Activated CD4-positive, alpha-beta T cell treated with anti-CD3 and anti-CD28 coated beads, Interleukin-2, amount 10 ng/mL, durations not matched to agents 24 days and 14 days (primary cell): ENCODE measurements at regions not wholly inside any gene's neighbourhood (a gene's known extent, or its start where the extent isn't known, plus 50 kb on each side); places are given as distances from the start of the nearest gene placed in this dataset.

Experiments
- DNase-seq: peaks from one replicate; pipeline ENCODE4 v3.0.0; 2022
- H3K27ac Mint-ChIP-seq: one replicate; pipeline ENCODE4 v1.8.0; 2022; ENCODE audit warnings: mild to moderate bottlenecking, mixed read lengths
- H3K27me3 Mint-ChIP-seq: one replicate; pipeline ENCODE4 v1.8.0; 2022; ENCODE audit warnings: mixed read lengths
- H3K36me3 Mint-ChIP-seq: one replicate; pipeline ENCODE4 v1.8.0; 2022; ENCODE audit warnings: low read depth, mild to moderate bottlenecking, mixed read lengths
- H3K4me1 Mint-ChIP-seq: one replicate; pipeline ENCODE4 v1.8.0; 2021; ENCODE audit warnings: mixed read lengths
- H3K4me3 Mint-ChIP-seq: one replicate; pipeline ENCODE4 v1.8.0; 2022; ENCODE audit warnings: mild to moderate bottlenecking, moderate library complexity, mixed read lengths
- H3K9me3 Mint-ChIP-seq: one replicate; pipeline ENCODE4 v1.8.0; 2021; ENCODE audit warnings: mixed read lengths
- intact Hi-C: fragments of 100-400 bp; cut with micrococcal nuclease; formaldehyde crosslinking; loops from one replicate; pipeline ENCODE4 v1.15.1; 2023

DNA sequence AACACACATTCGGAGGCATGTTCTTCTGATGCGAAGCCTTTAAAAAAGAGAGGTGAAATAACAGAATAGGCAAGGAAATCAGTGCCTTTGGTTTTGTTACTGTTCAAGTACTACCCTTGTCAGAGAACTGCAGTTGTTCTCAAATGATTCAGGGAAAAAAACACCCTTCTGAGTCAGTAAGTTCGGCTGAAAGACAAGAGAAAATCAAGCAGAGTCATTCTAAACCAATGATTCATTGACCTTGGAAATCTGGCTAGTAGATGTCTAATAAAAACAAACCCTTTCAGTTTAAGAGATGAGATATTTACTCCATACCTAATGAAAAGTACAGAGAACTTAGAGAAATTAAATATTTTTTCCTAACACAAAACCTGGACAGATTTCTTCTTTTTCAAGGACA, 72.7 kb upstream of the ABI3BP start:
- Mint-ChIP-seq H3K27ac (no peak overlapping the region), H3K4me1 (peaks cover 1% of the 10 kb centered on the region), H3K4me3 (no peak overlapping the region), H3K9me3 (peaks cover 4% of the 10 kb centered on the region), H3K36me3 (no peaks in the 10 kb centered on the region), H3K27me3 (peaks cover 27% of the 10 kb centered on the region)
- no peak for DNase-seq
- intact Hi-C loops: no loop called here

- Mint-ChIP-seq H3K36me3 (no peaks in the 10 kb centered on the region), H3K9me3 (peaks cover 4% of the 10 kb centered on the region), H3K27me3 (peaks cover 22% of the 10 kb centered on the region), H3K27ac (no peak overlapping the region), H3K4me3 (no peak overlapping the region), H3K4me1 (no peaks in the 10 kb centered on the region)
- DNase-seq: no peak
- intact Hi-C loops: no loop called here
Observed at GRCh38 chr3:101063401-101063800, 70.2 kb upstream of the ABI3BP start.

- Mint-ChIP-seq H3K27me3 (peaks cover 12% of the 10 kb centered on the region), H3K9me3 (peaks cover 20% of the 10 kb centered on the region), H3K36me3 (no peaks in the 10 kb centered on the region), H3K4me3 (no peak overlapping the region), H3K4me1 (no peaks in the 10 kb centered on the region), H3K27ac (no peak overlapping the region)
- DNase-seq: no peak
- intact Hi-C loops: no loop called here
Observed at GRCh38 chr3:101061312-101061711, 68.1 kb upstream of the ABI3BP start.

DNA sequence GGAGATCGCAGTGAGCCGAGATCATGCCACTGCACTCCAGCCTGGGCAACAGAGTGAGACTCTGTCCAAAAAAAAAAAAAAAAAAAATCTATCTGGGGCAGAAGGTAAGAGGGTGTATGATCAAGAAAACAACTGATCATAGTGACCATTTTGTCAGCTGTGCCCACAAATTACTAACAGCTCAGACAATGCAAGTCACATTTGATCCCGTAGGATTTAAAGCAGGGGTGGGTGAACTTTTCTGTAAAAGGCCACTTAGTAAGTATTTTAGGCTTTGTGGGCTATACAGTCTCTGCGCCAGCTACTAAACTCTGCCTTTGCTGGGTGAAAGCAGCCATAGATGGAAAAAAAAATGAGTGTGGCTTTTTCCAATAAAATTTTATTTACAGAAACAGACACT, 57.6 kb upstream of the ABI3BP start:
- no peak for DNase-seq
- no peaks in the 10 kb centered on the region for H3K36me3 Mint-ChIP-seq
- intact Hi-C loops: no loop called here

DNA sequence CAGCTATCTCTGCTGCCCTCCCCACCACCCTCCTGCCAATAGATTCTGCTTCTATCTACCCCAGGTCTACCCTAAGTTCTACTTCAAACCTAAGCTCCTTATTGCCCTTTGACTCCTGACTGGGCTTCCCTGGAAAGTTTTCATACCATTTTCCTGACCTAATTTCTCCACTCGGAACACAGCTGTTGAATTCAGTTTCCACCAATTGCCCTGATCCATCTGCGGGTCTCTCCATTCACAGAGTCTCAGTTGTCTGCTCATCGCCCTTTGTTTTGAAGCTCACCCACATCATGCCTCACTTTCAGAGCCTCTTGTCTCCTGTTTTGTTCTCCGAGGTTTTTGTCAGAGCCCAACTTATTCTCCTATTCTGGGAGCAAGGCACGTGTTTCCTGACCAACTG, 56.8 kb upstream of the ABI3BP start:
- H3K27me3 Mint-ChIP-seq: peaks cover 6% of the 10 kb centered on the region
- no peak for DNase-seq
- H3K27ac Mint-ChIP-seq: no peak overlapping the region
- no peak overlapping the region for H3K4me3 Mint-ChIP-seq
- intact Hi-C loops: no loop called here
- no peaks in the 10 kb centered on the region for H3K36me3 Mint-ChIP-seq
- peaks cover 5% of the 10 kb centered on the region for H3K9me3 Mint-ChIP-seq
- H3K4me1 Mint-ChIP-seq: no peaks in the 10 kb centered on the region

More for the DNA sequence above, 57.6 kb upstream of the ABI3BP start:
- no peaks in the 10 kb centered on the region for H3K4me1 Mint-ChIP-seq
- no peak overlapping the region for H3K27ac Mint-ChIP-seq
- H3K4me3 Mint-ChIP-seq: no peak overlapping the region
- peaks cover 2% of the 10 kb centered on the region for H3K27me3 Mint-ChIP-seq
- peaks cover 5% of the 10 kb centered on the region for H3K9me3 Mint-ChIP-seq

GRCh38 chr3:101049532-101049931, 56.3 kb upstream of the ABI3BP start:
- Mint-ChIP-seq H3K9me3 (peaks cover 5% of the 10 kb centered on the region), H3K27me3 (peaks cover 6% of the 10 kb centered on the region), H3K4me3 (no peak overlapping the region), H3K4me1 (no peaks in the 10 kb centered on the region), H3K27ac (no peak overlapping the region), H3K36me3 (no peaks in the 10 kb centered on the region)
- no peak for DNase-seq
- intact Hi-C loops: no loop called here

- Mint-ChIP-seq H3K4me1 (no peaks in the 10 kb centered on the region), H3K36me3 (no peaks in the 10 kb centered on the region), H3K27ac (no peak overlapping the region), H3K27me3 (peaks cover 4% of the 10 kb centered on the region), H3K9me3 (peaks cover 5% of the 10 kb centered on the region), H3K4me3 (no peak overlapping the region)
- intact Hi-C loops: no loop called here
- no peak for DNase-seq
Observed at GRCh38 chr3:101043687-101044078, 50.5 kb upstream of the ABI3BP start.

GRCh38 chr3:101042996-101043686, 49.9 kb upstream of the ABI3BP start:
- no peak for DNase-seq
- Mint-ChIP-seq H3K4me3 (no peak overlapping the region), H3K27me3 (peaks cover 4% of the 10 kb centered on the region), H3K4me1 (no peaks in the 10 kb centered on the region), H3K27ac (no peak overlapping the region), H3K9me3 (peaks cover 5% of the 10 kb centered on the region), H3K36me3 (no peaks in the 10 kb centered on the region)
- intact Hi-C loops: no loop called here
